IPS-18c (cell line): ENCODE measurements at regions not wholly inside any gene's neighbourhood (a gene's known extent, or its start where the extent isn't known, plus 50 kb on each side); places are given as distances from the start of the nearest gene placed in this dataset.

ENCODE experiments used
- H3K4me3 ChIP-seq: 2 replicates; pipeline ENCODE4 v1.7.0; 2013; ENCODE audit warnings: low read depth, mild to moderate bottlenecking, low read length, moderate library complexity; ENCODE audit not compliant: insufficient read depth
- H3K9me3 ChIP-seq: one replicate; pipeline ENCODE4 v1.6.1; 2013; ENCODE audit warnings: mild to moderate bottlenecking, low read length, moderate library complexity; ENCODE audit not compliant: control insufficient read depth, insufficient read depth

DNA sequence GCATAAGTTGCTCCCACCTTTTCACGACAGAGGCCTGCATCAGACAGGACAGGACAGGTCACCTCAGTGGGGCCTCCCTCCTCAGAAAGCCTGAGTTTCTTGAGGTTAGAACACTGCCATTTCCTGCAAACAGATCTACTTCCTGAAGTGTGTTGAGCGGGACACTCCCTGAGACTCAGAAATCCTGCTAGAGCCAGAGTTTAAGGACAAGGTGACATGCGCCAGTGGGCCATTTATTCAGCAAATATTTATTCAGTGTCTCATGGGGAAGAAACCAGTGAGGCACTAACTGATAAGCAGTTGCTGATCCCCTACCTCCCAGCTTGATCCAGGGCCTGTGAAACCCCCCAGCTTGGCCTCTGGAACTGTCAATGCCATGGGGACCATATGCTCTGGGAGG, 454.6 kb downstream of the SOX6 start:
- Histone ChIP-seq H3K9me3 (no peaks in the 10 kb centered on the region), H3K4me3 (no peak overlapping the region)

DNA sequence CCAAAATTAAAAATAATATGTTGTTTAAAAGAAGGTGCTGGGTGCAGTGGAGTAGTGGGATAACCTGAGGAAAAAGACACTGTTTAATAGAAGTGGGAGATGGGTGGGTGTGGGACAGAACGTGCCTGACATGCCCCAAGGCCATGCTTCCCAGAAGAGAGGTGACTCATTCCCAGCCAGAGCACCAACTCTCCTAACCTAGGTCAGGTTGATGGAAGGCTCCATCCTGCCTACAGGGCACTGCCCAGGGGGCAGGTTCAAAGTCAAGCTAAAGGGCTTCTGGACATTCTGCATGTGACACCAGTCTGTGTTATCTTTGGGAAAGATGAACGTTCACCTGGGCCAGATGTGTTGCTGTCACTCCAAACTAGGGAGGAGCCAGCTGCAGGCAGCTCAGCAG, 453.1 kb downstream of the SOX6 start:
- Histone ChIP-seq H3K4me3 (no peak overlapping the region), H3K9me3 (no peaks in the 10 kb centered on the region)

DNA sequence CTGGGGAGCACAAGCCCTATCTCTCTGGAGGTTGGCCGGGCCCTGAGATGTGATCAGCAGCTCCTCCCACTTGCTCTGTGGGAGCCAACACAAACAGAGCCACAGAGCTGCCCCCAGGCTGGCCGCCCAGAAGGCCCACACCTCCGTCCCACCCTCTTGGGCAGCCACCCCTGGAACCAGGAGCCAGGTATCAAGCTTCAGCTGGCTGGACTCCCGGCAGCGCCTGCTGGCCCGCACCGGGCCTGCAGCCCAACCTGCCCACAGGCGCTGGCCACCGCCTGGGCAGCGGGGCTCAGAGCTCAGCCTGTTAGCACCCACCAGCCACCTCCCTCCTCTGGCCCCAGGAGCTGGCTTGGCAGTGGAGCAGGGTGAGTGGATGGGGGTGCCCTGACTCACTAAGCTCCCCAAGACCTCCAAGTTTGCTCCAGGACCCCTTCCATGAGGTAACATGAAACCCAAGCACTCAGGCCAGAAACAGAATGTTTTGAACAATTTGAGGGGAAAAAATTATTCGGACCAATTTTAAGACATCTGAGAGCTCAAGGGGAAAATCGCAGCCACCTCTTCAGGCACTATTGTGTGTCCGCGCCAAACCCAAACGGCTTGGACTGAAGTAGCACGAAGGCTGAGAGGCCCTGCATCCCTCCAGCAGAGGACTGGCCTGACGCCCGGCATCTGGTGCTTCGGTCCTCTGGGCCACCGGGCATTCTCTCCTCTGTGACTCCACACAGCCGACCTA, 450.8 kb downstream of the SOX6 start:
- H3K4me3 ChIP-seq = no peak overlapping the region
- no peaks in the 10 kb centered on the region for H3K9me3 ChIP-seq

DNA sequence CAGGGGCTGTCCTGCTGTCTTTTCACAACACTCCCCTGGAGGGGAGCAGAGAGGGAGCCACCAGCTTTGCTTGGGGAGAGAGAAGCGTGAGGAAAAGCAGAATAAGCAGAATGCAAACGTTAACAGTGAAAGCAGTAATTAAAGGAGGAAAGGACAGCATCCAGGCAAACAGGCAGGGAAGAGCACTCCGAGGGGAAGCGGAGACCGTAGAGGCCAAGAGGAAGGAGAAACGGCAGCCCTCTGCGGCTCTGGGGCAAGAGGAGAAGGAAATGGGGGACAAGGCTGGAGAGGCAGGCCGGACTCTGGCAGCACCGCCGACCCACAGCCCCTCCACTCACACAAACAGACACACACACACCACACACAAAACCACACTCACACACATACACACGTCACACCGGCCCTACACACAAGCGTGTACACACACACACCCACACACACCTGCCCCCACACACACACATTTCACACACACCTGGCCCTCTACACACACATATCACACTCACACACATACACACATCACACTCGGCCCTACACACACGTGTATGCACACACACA, 449.8 kb downstream of the SOX6 start:
- H3K9me3 ChIP-seq = peaks cover 2% of the 10 kb centered on the region
- H3K4me3 ChIP-seq = no peak overlapping the region

DNA sequence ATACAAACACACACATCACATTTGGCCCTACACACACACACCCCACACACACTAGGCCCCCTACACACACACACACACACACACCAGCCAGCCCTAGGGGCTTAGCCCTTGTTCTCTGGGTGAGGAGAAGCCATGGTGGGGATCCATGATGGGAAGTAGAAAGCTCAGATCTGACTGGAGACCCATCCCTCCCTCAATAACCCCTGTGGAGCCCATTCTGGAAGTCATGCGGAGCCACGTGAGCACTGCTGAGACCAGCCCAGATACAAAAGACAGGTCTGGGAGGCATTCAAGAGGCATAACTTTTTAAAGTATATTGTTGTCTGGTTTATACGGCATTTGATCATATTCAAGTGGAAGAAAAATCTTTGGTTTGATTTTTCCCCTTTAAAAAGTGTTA, 448.5 kb downstream of the SOX6 start:
- no peak overlapping the region for H3K4me3 ChIP-seq

DNA sequence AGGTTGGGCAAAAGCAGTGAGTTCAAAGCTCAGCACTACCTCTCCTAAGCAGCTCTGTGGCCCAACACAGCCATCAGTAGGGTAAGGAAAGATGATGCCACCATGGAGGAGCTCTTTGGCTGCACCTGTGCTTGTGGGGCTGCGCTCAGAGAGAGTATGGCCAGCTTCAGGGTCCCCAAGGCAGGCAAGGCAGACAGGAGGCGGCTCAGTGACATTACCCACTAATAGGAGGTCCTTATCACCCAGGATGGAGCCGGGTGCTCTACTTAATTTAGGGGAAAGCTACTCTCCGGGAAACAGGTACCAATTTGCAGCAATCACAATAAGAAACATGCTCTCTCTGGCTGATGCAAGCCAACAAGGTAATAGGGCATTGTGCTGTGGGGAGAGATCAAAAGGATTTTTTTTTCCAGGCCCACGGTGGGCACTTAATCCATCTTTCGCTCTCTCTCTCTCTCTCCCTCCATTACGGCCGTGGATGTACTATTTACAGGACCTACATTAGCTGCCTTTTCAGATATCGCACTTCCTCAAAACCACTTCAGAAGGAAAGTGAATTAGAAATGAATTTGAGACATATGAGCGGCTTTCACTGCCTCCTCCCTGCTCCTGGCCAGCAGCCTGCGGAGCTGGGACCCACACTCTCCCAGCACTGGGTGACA, 446.3 kb downstream of the SOX6 start:
- H3K4me3 ChIP-seq = no peak overlapping the region
- H3K9me3 ChIP-seq = peaks cover 2% of the 10 kb centered on the region

More for the DNA sequence above, 448.5 kb downstream of the SOX6 start:
- H3K9me3 ChIP-seq = peaks cover 2% of the 10 kb centered on the region

DNA sequence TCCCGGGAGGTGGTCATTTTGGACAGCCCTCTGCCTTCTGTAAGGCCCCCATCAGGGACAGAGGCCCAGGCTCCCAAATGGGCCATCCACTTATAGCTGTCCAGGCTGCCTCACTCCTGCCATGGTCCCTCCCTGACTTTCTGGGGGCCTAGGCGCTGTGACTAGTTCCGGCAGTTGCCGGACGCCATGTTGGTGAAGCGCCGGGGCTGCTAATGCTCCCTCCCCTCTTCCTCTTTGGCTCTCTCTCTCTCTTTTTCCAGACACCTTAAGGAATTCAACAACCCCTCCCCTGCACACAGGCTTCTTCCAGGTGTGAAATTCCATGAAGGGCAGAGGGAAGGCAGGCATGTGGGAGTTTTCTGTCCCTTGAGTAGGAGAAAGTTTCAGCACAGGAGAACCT, 445.6 kb downstream of the SOX6 start:
- Histone ChIP-seq H3K9me3 (peaks cover 2% of the 10 kb centered on the region), H3K4me3 (no peak overlapping the region)

DNA sequence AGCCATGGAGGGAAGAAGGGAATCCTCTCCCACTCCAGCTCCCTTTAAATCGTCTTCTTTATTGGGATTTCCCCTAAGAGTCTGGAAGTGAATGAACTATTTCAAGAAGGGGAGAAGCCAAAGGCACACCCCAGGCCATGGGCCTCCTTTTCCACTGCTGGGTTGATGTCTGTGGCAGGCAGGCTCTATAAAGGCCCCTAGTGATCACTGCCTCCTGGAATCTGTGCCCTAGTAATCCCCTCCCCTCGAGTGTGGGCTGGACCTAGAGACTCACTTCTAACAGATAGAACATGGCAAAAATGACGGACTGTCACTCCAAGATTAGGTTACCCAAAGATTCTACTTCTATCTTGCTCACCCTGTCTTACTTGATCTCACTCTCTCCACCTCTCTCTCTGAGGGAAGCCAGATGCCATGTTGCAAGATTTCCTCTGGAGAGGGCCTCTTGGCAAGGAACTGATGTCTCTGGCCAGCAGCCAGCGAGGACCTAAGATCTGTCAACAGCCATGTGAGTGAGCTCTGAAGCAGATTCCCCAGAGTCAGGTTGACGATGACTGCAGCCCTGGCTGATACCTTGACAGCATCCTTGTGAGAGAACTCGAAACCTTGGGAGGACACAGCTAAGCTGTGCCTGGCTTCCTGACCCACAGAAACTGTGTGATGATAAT, 444.8 kb downstream of the SOX6 start:
- Histone ChIP-seq H3K9me3 (peaks cover 2% of the 10 kb centered on the region), H3K4me3 (no peak overlapping the region)

DNA sequence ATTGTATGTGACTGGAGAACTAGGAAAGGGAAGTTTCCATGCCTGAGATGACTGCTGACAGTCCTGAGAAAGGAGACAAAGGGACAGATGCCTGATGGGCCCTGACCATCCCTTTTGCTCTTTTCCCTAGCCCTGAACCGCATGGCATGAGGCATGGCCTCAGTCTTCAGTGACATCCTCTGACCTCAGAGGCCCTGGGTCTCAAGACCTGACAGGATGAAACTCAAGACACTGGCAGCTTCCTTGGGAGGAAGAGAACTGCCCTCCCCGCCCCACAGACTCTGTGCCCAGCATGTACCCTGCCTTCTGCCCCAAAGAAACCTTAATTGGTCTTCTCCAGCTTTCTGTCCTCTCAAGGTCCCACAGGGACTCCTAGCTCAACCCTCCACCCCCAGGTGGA, 444.1 kb downstream of the SOX6 start:
- Histone ChIP-seq H3K9me3 (peaks cover 2% of the 10 kb centered on the region), H3K4me3 (no peak overlapping the region; the same call in 1 of the 2 replicates)

DNA sequence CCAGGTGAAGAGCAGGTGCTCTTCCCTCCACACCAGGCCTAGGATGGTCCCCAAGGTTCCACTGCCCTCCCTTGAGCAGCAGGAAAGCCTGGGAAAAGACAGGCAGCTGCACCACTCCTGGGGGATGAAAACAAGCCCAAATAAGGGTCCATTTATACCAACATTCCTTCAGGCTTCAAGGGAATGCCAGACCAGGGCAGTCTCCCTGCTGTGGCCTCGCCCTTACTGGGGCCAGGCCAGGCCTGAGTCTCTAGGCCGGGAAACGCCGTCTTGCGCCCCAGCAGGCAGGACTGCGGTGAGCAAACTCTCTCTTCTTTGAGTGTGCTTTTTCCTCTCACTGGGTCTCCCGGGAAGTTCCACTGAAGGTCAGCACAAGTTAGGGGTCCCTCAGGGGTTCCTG, 443.5 kb downstream of the SOX6 start:
- no peak overlapping the region for H3K4me3 ChIP-seq
- H3K9me3 ChIP-seq = peaks cover 2% of the 10 kb centered on the region

DNA sequence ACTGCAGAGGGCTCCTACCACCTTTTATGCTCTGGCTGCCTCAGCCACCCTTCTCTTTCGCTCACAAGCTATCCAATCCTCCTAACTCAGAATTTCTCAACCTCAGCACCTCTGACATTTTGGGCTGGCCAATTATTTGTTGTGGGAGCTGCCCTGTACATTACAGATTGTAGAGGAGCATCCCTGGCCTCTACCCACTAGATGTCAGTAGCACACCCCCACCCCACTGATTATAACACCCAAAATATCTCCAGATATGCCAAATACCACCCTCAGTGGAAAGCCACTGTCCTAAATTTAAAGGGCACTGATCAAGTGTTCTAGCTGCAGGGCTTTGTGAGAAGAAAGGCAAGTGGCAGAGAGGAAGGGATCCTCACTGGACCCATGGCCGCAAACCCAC, 443.1 kb downstream of the SOX6 start:
- H3K4me3 ChIP-seq = no peak overlapping the region
- H3K9me3 ChIP-seq = peaks cover 2% of the 10 kb centered on the region
